B cell (primary cell): ENCODE measurements at regions not wholly inside any gene's neighbourhood (a gene's known extent, or its start where the extent isn't known, plus 50 kb on each side); places are given as distances from the start of the nearest gene placed in this dataset.
A peak's percentile ranks its signal among the peaks of the same experiment; 100 is the strongest.

Source experiments
- ATAC-seq: fragments of 200-7000 bp; cut with Tn5 transposase; one replicate; pipeline ENCODE4 v1.10.0; 2021; ENCODE audit warnings: low read depth, mild to moderate bottlenecking, moderate number of reproducible peaks, moderate library complexity
- CTCF ChIA-PET: fragments of 350-600 bp; sonication (Branson Sonifier 250); formaldehyde crosslinking; loops from one replicate; lab custom pipeline; 2021; ENCODE audit warnings: antibody characterized with exemption, inconsistent platforms; lab: Charles Lee
- POLR2A ChIA-PET: fragments of 350-600 bp; sonication (Branson Sonifier 250); formaldehyde crosslinking; loops from one replicate; lab custom pipeline; 2021; ENCODE audit warnings: antibody characterized with exemption; lab: Charles Lee
- DNase-seq: peaks from one replicate; pipeline ENCODE4 v3.0.0; 2013
- H2AFZ ChIP-seq: 2 replicates; pipeline ENCODE4 v1.6.1; 2012; ENCODE audit warnings: mild to moderate bottlenecking, low read depth, low read length; ENCODE audit not compliant: insufficient read depth, poor library complexity, severe bottlenecking
- H3K27ac ChIP-seq, 2 donors: 1 replicate in 1 of 2; 2 replicates in 1 of 2; pipeline ENCODE4 v1.5.1; 2012 to 2013; ENCODE audit warnings: low read length in 2 of 2, mild to moderate bottlenecking in 2 of 2, moderate library complexity in 1 of 2
- H3K27me3 ChIP-seq, 4 experiments: fragments of 200-600 bp in 1 of 4; sonication (generic) in 1 of 4; replicated peaks in 1 of 4; 1 replicate in 2 of 4; 2 replicates in 2 of 4; pipeline versions ENCODE4 v1.6.1 to v1.7.0; 2013 to 2016; ENCODE audit warnings: low read length in 3 of 4, mild to moderate bottlenecking in 2 of 4, mixed read lengths in 1 of 4, moderate library complexity in 1 of 4; ENCODE audit not compliant: insufficient read depth in 4 of 4, control insufficient read depth in 3 of 4; ENCODE audit errors: control extremely low read depth in 1 of 4
- H3K36me3 ChIP-seq, 2 experiments: replicated peaks in 1 of 2; 1 replicate in 1 of 2; 2 replicates in 1 of 2; pipeline versions ENCODE4 v1.6.1 to v1.7.1; 2013; ENCODE audit warnings: low read length in 1 of 2; ENCODE audit not compliant: insufficient read depth in 2 of 2, control insufficient read depth in 1 of 2; ENCODE audit errors: control extremely low read depth in 1 of 2, extremely low read depth in 1 of 2
- H3K4me1 ChIP-seq, 2 donors: fragments of 200-600 bp in 1 of 2; sonication (generic) in 1 of 2; 1 replicate in 1 of 2; 2 replicates in 1 of 2; pipeline versions ENCODE4 v1.5.1 to v1.6.1; 2013 to 2017; ENCODE audit warnings: low read length in 2 of 2; ENCODE audit not compliant: control insufficient read depth in 2 of 2, insufficient read depth in 2 of 2
- H3K4me2 ChIP-seq: replicated peaks from 2 replicates; pipeline ENCODE3; 2012; ENCODE audit warnings: mild to moderate bottlenecking, low read depth, low read length; ENCODE audit not compliant: poor library complexity, severe bottlenecking
- H3K4me3 ChIP-seq, 5 experiments: fragments of 200-600 bp in 1 of 5; sonication (generic) in 1 of 5; 1 replicate in 3 of 5; 2 replicates in 2 of 5; pipeline versions ENCODE4 v1.5.1 to v1.7.0; 2011 to 2016; ENCODE audit warnings: low read length in 4 of 5, mild to moderate bottlenecking in 4 of 5, low read depth in 2 of 5, control low read depth in 1 of 5, moderate library complexity in 1 of 5; ENCODE audit not compliant: insufficient read depth in 1 of 5; ENCODE audit errors: control extremely low read depth in 1 of 5, extremely low read depth in 1 of 5
- H3K79me2 ChIP-seq: fragments of 200-600 bp; sonication (generic); one replicate; pipeline ENCODE4 v1.6.0; 2016; ENCODE audit warnings: low read length; ENCODE audit not compliant: control insufficient read depth, insufficient read depth
- H3K9ac ChIP-seq: fragments of 200-600 bp; sonication (generic); 2 replicates; pipeline ENCODE4 v1.6.1; 2017; ENCODE audit warnings: mild to moderate bottlenecking, low read length, moderate library complexity
- H3K9me3 ChIP-seq, 3 donors: one replicate each; pipeline versions ENCODE4 v1.6.1 to v1.7.1; 2013; ENCODE audit warnings: low read length in 2 of 3; ENCODE audit not compliant: control insufficient read depth in 2 of 3, insufficient read depth in 1 of 3; ENCODE audit errors: control extremely low read depth in 1 of 3
- H4K20me1 ChIP-seq: 2 replicates; pipeline ENCODE4 v1.6.0; 2012; ENCODE audit warnings: mild to moderate bottlenecking, low read length; ENCODE audit not compliant: insufficient read depth, control insufficient read depth, poor library complexity, severe bottlenecking
- H3K27ac Mint-ChIP-seq: one replicate; pipeline ENCODE4 v1.8.0; 2021; ENCODE audit warnings: mixed read lengths
- H3K27me3 Mint-ChIP-seq: one replicate; pipeline ENCODE4 v1.8.0; 2021; ENCODE audit warnings: mixed read lengths
- H3K4me1 Mint-ChIP-seq: one replicate; pipeline ENCODE4 v1.8.0; 2021; ENCODE audit warnings: mixed read lengths
- H3K4me3 Mint-ChIP-seq: one replicate; pipeline ENCODE4 v1.8.0; 2021; ENCODE audit warnings: mixed read lengths
- H3K9me3 Mint-ChIP-seq: one replicate; pipeline ENCODE4 v1.8.0; 2022; ENCODE audit warnings: mixed read lengths; ENCODE audit not compliant: insufficient read depth
- CTCF ChIP-seq: fragments of 200-600 bp; IDR thresholded peaks from one replicate; pipeline ENCODE4 v1.8.0; 2022; ENCODE audit warnings: antibody characterized with exemption, mild to moderate bottlenecking
- EZH2 ChIP-seq: IDR thresholded peaks from 2 replicates; pipeline ENCODE4 v1.6.1; 2012; ENCODE audit warnings: borderline replicate concordance, low read depth, mild to moderate bottlenecking, moderate library complexity, low read length; ENCODE audit not compliant: insufficient read depth, poor library complexity, severe bottlenecking
- WGBS: methylation state at CpG from one replicate; pipeline ENCODE4 v1.1.5; 2013; ENCODE audit warnings: missing lambda C conversion rate; ENCODE audit not compliant: insufficient coverage; 5-methylcytosine and 5-hydroxymethylcytosine counted together
- intact Hi-C: fragments of 100-400 bp; cut with micrococcal nuclease; formaldehyde crosslinking; loops from one replicate; pipeline ENCODE4 v1.10.0; 2022

DNA sequence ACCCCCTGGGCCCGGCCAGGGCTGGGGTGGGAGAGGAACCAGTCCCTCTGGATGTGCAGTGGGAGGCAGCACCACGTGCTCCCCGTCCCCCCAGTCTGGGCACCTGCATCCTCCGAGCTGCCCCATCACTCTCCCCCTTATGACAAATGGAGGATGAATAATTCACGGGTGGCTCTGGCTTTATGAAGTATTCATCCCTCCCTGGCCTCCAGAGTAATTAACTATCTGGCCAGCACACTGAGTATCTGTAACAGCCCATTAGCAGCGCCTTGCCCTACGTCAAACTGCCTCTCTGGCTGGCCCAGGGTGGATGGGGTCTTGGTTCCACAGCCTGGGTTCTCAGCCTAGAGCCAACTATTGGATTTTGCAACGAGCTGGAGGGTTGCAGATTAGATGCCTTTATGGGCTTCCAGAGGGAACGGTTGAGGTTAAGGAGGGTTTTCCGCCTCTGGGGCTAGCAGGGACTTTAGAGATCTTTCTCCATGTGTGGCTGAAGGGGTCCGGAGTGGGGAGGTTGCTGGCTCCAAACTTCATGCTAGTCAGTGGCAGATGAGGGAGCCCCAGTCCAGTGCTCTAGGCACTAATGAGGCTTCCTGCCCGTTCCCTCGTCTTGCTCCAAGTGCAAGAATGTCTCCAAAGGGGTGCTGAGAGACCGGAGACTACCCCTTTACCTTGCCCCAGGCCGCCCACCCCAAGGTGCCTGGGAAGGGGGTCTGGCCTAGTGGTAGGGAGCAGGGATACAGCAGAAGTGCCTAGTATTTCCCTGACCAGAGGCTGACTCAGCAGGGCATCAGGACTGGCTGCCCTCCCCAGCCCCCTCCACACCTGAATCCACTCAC lies 53.5 kb upstream of the MLN start:
- H3K4me2 ChIP-seq = peak overlapping the region; percentile 55
- no peaks in the 10 kb centered on the region for H3K9me3 Mint-ChIP-seq
- no peak overlapping the region for H3K27ac Mint-ChIP-seq
- peaks cover 27% of the 10 kb centered on the region for H3K4me1 Mint-ChIP-seq
- CTCF ChIA-PET = no interaction called here
- H3K27ac ChIP-seq = no peak overlapping the region
- TF ChIP-seq EZH2 (no peak), CTCF (no peak)
- H2AFZ ChIP-seq = no peak overlapping the region
- no peaks in the 10 kb centered on the region for H3K9me3 ChIP-seq
- no peak for ATAC-seq
- H3K4me3 Mint-ChIP-seq = no peak overlapping the region
- H3K9ac ChIP-seq = no peak overlapping the region
- H3K79me2 ChIP-seq = no peaks in the 10 kb centered on the region
- H3K4me3 ChIP-seq = no peak overlapping the region
- H3K27me3 ChIP-seq = peaks cover 0 to 70% (median 16%) of the 10 kb centered on the region in 4 experiments
- H4K20me1 ChIP-seq = no peaks in the 10 kb centered on the region
- intact Hi-C loops = no loop called here
- POLR2A ChIA-PET = no interaction called here
- no peaks in the 10 kb centered on the region for H3K36me3 ChIP-seq
- H3K4me1 ChIP-seq = peaks cover 30 to 31% of the 10 kb centered on the region in 2 donors
- 60% methylated on average over 11 of the region's 15 CpGs for WGBS
- no peak for DNase-seq
- H3K27me3 Mint-ChIP-seq = peaks cover 48% of the 10 kb centered on the region

DNA sequence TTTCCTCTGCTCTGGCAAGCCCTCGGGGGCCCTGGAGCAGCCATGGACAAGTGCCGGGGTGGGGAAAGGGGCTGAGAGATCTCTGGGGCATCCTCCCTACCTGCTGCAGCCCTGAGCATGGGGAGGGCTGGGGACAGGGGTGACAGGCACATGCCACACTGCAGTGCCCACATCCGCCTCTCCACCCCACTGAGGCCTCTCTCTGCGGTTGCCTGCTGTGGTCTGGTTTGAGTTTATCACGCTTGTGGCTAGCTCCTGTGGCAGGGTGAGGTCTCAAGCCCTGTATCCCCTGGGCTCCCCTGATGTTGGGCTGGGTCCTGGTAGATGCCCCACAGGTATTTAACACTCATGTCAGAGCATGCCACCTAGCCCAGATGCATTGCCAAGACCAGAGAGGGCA lies 52.9 kb upstream of the MLN start:
- Histone ChIP-seq H3K9ac (no peak overlapping the region), H3K27me3 (peaks cover 0 to 77% (median 17%) of the 10 kb centered on the region in 4 experiments), H3K4me1 (peaks cover 30 to 31% of the 10 kb centered on the region in 2 donors), H2AFZ (no peak overlapping the region), H3K4me2 (peak overlapping the region; percentile 55), H3K9me3 (no peaks in the 10 kb centered on the region), H4K20me1 (no peaks in the 10 kb centered on the region), H3K27ac (no peak overlapping the region), H3K79me2 (no peaks in the 10 kb centered on the region), H3K36me3 (no peaks in the 10 kb centered on the region), H3K4me3 (no peak overlapping the region)
- WGBS = 20% methylated on average over 1 of the region's 5 CpGs
- Mint-ChIP-seq H3K27ac (no peak overlapping the region), H3K9me3 (no peaks in the 10 kb centered on the region), H3K4me3 (no peak overlapping the region), H3K27me3 (peaks cover 41% of the 10 kb centered on the region), H3K4me1 (peaks cover 27% of the 10 kb centered on the region)
- peak; percentile 58 for DNase-seq
- intact Hi-C loops = no loop called here
- TF ChIP-seq CTCF (no peak), EZH2 (no peak)
- ATAC-seq = peak; percentile 77
- ChIA-PET POLR2A (no interaction called here), CTCF (no interaction called here)
